ENCODE measurements at regions not wholly inside any gene's neighbourhood (a gene's known extent, or its start where the extent isn't known, plus 50 kb on each side); places are given as distances from the start of the nearest gene placed in this dataset.
"Not testable (repeated sequence)": the region's sequence is repeated elsewhere in the genome, so short reads cannot be mapped to it uniquely, and the experiment has no call there.

DNA sequence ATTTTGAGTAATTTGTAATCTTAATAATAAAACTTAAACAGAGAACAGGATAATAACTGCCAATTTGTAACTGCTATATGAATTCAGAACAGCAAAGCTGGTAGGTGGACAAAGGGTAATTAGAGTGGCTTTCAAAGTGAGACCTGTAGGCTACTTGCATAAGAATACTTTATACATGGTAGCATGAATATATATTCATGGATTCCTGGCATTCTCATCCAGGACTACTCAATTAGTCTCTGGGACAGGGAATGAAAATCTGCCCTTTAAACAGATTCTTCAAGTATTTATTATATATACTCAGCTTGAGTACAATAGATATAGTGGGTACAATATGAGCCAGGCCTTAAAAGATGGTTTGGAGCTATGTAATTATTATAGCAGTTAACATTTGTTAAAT is 419.9 kb downstream of the PIK3C3 start:
- Histone ChIP-seq H3K27ac (no peak overlapping the region), H2AFZ (no peak overlapping the region), H3K4me2 (ENCODE audit: unreplicated experiment) (no peak overlapping the region), H4K20me1 (ENCODE audit: insufficient read depth) (no peaks in the 10 kb centered on the region), H3F3A (ENCODE audit: insufficient read depth) (no peaks in the 10 kb centered on the region), H3K9me3 (ENCODE audit: low read depth) (no peaks in the 10 kb centered on the region), H3K4me1 (ENCODE audit: insufficient read depth) (no peaks in the 10 kb centered on the region), H3K4me3 (no peak overlapping the region), H3K36me3 (ENCODE audit: low read depth) (no peaks in the 10 kb centered on the region), H3K9me2 (ENCODE audit: insufficient read depth) (no peaks in the 10 kb centered on the region), H3K79me2 (ENCODE audit: insufficient read depth) (no peaks in the 10 kb centered on the region), H3K9ac (no peak overlapping the region), H3K27me3 (replicated peaks; ENCODE audit: insufficient read depth) (no peaks in the 10 kb centered on the region)
- TF ChIP-seq EZH2 (IDR thresholded peaks at IDR 0.05; ENCODE audit: insufficient read depth, poor library complexity, severe bottlenecking) (no peak), EZH2phosphoT487 (IDR thresholded peaks at IDR 0.05; ENCODE audit: insufficient read depth, low read depth) (no peak)
- in situ Hi-C loops (cut with MboI): no loop called here
- no peak for DNase-seq

DNA sequence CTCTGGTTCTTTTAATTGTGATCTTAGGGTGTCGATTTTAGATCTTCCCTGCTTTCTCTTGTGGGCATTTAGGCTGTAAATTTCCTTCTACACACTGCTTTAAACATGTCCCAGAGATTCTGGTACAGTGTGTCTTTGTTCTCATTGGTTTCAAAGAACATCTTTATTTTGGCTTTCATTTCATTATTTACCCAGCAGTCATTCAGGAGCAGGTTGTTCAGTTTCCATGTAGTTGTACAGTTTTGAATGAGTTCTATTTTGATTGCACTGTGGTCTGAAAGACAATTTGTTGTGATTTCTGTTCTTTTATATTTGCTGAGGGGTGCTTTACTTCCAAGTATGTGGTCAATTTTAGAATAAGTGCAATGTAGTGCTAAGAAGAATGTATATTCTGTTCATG is 423.8 kb downstream of the PIK3C3 start:
- H3K4me1 ChIP-seq (ENCODE audit: insufficient read depth); H3K9me2 ChIP-seq (ENCODE audit: insufficient read depth); DNase-seq; H2AFZ ChIP-seq; H3K36me3 ChIP-seq (ENCODE audit: low read depth); H3F3A ChIP-seq (ENCODE audit: insufficient read depth); in situ Hi-C loops (cut with MboI); H3K4me3 ChIP-seq; H4K20me1 ChIP-seq (ENCODE audit: insufficient read depth); H3K9me3 ChIP-seq (ENCODE audit: low read depth); H3K27ac ChIP-seq; H3K4me2 ChIP-seq (ENCODE audit: unreplicated experiment); H3K79me2 ChIP-seq (ENCODE audit: insufficient read depth); H3K9ac ChIP-seq; H3K27me3 ChIP-seq (replicated peaks; ENCODE audit: insufficient read depth): not testable (repeated sequence)
- 0% methylated on average over 1 of the region's 1 CpG for WGBS, 2 experiments (ENCODE audit: low coverage in 1 of 2, low lambda C conversion rate in 2 of 2, missing lambda C conversion rate in 2 of 2)

DNA sequence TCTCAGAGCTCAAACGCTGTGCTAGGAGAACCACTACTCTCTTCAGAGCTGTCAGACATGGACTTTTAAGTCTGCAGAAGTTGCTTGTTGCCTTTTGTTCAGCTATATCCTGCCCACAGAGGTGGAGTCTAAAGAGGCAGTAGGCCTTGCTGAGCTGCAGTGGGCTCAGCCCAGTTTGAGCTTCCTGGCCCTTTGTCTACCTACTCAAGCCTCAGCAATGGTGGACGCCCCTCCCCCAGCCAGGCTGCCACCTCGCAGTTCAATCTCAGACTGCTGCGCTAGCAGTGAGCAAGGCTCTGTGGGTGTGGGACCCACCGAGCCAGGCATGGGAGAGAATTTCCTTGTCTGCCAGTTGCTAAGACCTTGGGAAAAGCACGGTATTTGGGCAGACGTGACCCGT is 426.2 kb downstream of the PIK3C3 start:
- H3K27ac ChIP-seq; H3K27me3 ChIP-seq (replicated peaks; ENCODE audit: insufficient read depth); H3K9me3 ChIP-seq (ENCODE audit: low read depth); H3K9ac ChIP-seq; in situ Hi-C loops (cut with MboI); H3K79me2 ChIP-seq (ENCODE audit: insufficient read depth); H3K4me3 ChIP-seq; H4K20me1 ChIP-seq (ENCODE audit: insufficient read depth); DNase-seq; H3F3A ChIP-seq (ENCODE audit: insufficient read depth); H3K4me2 ChIP-seq (ENCODE audit: unreplicated experiment); H2AFZ ChIP-seq; H3K36me3 ChIP-seq (ENCODE audit: low read depth); H3K9me2 ChIP-seq (ENCODE audit: insufficient read depth); H3K4me1 ChIP-seq (ENCODE audit: insufficient read depth): not testable (repeated sequence)
- 59 to 68% methylated on average over 8 of the region's 8 CpGs for WGBS, 2 experiments (ENCODE audit: low coverage in 1 of 2, low lambda C conversion rate in 2 of 2, missing lambda C conversion rate in 2 of 2)

- Histone ChIP-seq H3K9ac (no peak overlapping the region), H3K9me3 (ENCODE audit: low read depth) (no peaks in the 10 kb centered on the region), H2AFZ (no peak overlapping the region), H3F3A (ENCODE audit: insufficient read depth) (no peaks in the 10 kb centered on the region), H3K79me2 (ENCODE audit: insufficient read depth) (no peaks in the 10 kb centered on the region), H3K27ac (no peak overlapping the region), H3K27me3 (replicated peaks; ENCODE audit: insufficient read depth) (no peaks in the 10 kb centered on the region), H4K20me1 (ENCODE audit: insufficient read depth) (no peaks in the 10 kb centered on the region), H3K4me1 (ENCODE audit: insufficient read depth) (no peaks in the 10 kb centered on the region), H3K9me2 (ENCODE audit: insufficient read depth) (no peaks in the 10 kb centered on the region), H3K36me3 (ENCODE audit: low read depth) (no peaks in the 10 kb centered on the region), H3K4me2 (ENCODE audit: unreplicated experiment) (no peak overlapping the region), H3K4me3 (no peak overlapping the region)
- 0% methylated on average over 1 of the region's 1 CpG for WGBS, 2 experiments (ENCODE audit: low coverage in 1 of 2, low lambda C conversion rate in 2 of 2, missing lambda C conversion rate in 2 of 2)
- DNase-seq: no peak
- no peak for TF ChIP-seq EZH2phosphoT487 (IDR thresholded peaks at IDR 0.05; ENCODE audit: insufficient read depth, low read depth)
- TF ChIP-seq EZH2 (IDR thresholded peaks at IDR 0.05; ENCODE audit: insufficient read depth, poor library complexity, severe bottlenecking): no peak
- in situ Hi-C loops (cut with MboI): no loop called here
Observed at GRCh38 chr18:42392416-42392815, 437.4 kb downstream of the PIK3C3 start.

GRCh38 chr18:42392926-42393325 is 437.9 kb downstream of the PIK3C3 start:
- Histone ChIP-seq H3K36me3 (ENCODE audit: low read depth) (no peaks in the 10 kb centered on the region), H4K20me1 (ENCODE audit: insufficient read depth) (no peaks in the 10 kb centered on the region), H3K4me2 (ENCODE audit: unreplicated experiment) (no peak overlapping the region), H3K27me3 (replicated peaks; ENCODE audit: insufficient read depth) (no peaks in the 10 kb centered on the region), H3K79me2 (ENCODE audit: insufficient read depth) (no peaks in the 10 kb centered on the region), H3K9me2 (ENCODE audit: insufficient read depth) (no peaks in the 10 kb centered on the region), H2AFZ (no peak overlapping the region), H3F3A (ENCODE audit: insufficient read depth) (no peaks in the 10 kb centered on the region), H3K9me3 (ENCODE audit: low read depth) (no peaks in the 10 kb centered on the region), H3K4me1 (ENCODE audit: insufficient read depth) (no peaks in the 10 kb centered on the region), H3K4me3 (no peak overlapping the region), H3K9ac (no peak overlapping the region), H3K27ac (no peak overlapping the region)
- DNase-seq: no peak
- in situ Hi-C loops (cut with MboI): no loop called here
- WGBS, 2 experiments (ENCODE audit: low coverage in 1 of 2, low lambda C conversion rate in 2 of 2, missing lambda C conversion rate in 2 of 2): 34 to 41% methylated on average over 3 of the region's 3 CpGs
- TF ChIP-seq EZH2phosphoT487 (IDR thresholded peaks at IDR 0.05; ENCODE audit: insufficient read depth, low read depth): no peak
- no peak for TF ChIP-seq EZH2 (IDR thresholded peaks at IDR 0.05; ENCODE audit: insufficient read depth, poor library complexity, severe bottlenecking)
